BLaER1 treated with 17β-estradiol and CSF1 and Interleukin-3, amounts not matched to agents 10 nM and 100 nM (cell line): ENCODE measurements at regions not wholly inside any gene's neighbourhood (a gene's known extent, or its start where the extent isn't known, plus 50 kb on each side); places are given as distances from the start of the nearest gene placed in this dataset.
"Not testable (repeated sequence)": the region's sequence is repeated elsewhere in the genome, so short reads cannot be mapped to it uniquely, and the experiment has no call there.

ENCODE experiments used
- H3K27ac ChIP-seq, 11 experiments: shearing (Covaris generic); formaldehyde crosslinking; 2 replicates each; pipeline ENCODE4 v1.8.1; 2022
- H3K27me3 ChIP-seq, 11 experiments: shearing (Covaris generic); formaldehyde crosslinking; 2 replicates each; pipeline ENCODE4 v1.8.1; 2022
- H3K36me3 ChIP-seq, 11 experiments: shearing (Covaris generic); formaldehyde crosslinking; 2 replicates each; pipeline ENCODE4 v1.8.1; 2022
- H3K4me1 ChIP-seq, 10 experiments: shearing (Covaris generic); formaldehyde crosslinking; 2 replicates each; pipeline ENCODE4 v1.8.1; 2022
- H3K4me2 ChIP-seq, 11 experiments: shearing (Covaris generic); formaldehyde crosslinking; 2 replicates each; pipeline ENCODE4 v1.8.1; 2022
- H3K4me3 ChIP-seq, 10 experiments: shearing (Covaris generic); formaldehyde crosslinking; 2 replicates each; pipeline ENCODE4 v1.8.1; 2022
- H3K9ac ChIP-seq, 11 experiments: shearing (Covaris generic); formaldehyde crosslinking; 2 replicates each; pipeline ENCODE4 v1.8.1; 2022
- H3K9me3 ChIP-seq, 11 experiments: shearing (Covaris generic); formaldehyde crosslinking; replicated peaks in 1 of 11; 2 replicates each; pipeline ENCODE4 v1.8.1; 2022
- H4K20me1 ChIP-seq, 11 experiments: shearing (Covaris generic); formaldehyde crosslinking; 2 replicates each; pipeline ENCODE4 v1.8.1; 2022
- Cebpa-rat ChIP-seq, 11 experiments: shearing (Covaris generic); IDR thresholded peaks; 2 replicates each; pipeline ENCODE4 v1.8.1; 2022

- H3K36me3 ChIP-seq, result no peaks in the 10 kb centered on the region
- H3K9me3 ChIP-seq, result no peaks in the 10 kb centered on the region
- no peaks in the 10 kb centered on the region for H3K4me1 ChIP-seq
- no peak overlapping the region for H3K4me2 ChIP-seq
- no peaks in the 10 kb centered on the region for H3K27me3 ChIP-seq
- H3K27ac ChIP-seq, result no peak overlapping the region
- H3K9ac ChIP-seq, result no peak overlapping the region
- no peak overlapping the region for H3K4me3 ChIP-seq
- TF ChIP-seq Cebpa-rat (IDR thresholded peaks at IDR 0.05), result no peak
- H4K20me1 ChIP-seq, result no peaks in the 10 kb centered on the region
Observed at GRCh38 chrX:121733514-121733913, 686.1 kb downstream of the GLUD2 start.

GRCh38 chrX:121746105-121746504, 698.7 kb downstream of the GLUD2 start:
- Histone ChIP-seq H3K4me1 (no peaks in the 10 kb centered on the region), H3K9ac (no peak overlapping the region), H3K27me3 (no peaks in the 10 kb centered on the region), H3K27ac (no peak overlapping the region), H3K36me3 (no peaks in the 10 kb centered on the region), H3K4me2 (no peak overlapping the region), H4K20me1 (no peaks in the 10 kb centered on the region), H3K9me3 (peaks cover 0 to 8% (median 0%) of the 10 kb centered on the region in 11 experiments; a peak in 3 of 22 replicates), H3K4me3 (no peak overlapping the region)
- TF ChIP-seq Cebpa-rat (IDR thresholded peaks at IDR 0.05), result no peak

DNA sequence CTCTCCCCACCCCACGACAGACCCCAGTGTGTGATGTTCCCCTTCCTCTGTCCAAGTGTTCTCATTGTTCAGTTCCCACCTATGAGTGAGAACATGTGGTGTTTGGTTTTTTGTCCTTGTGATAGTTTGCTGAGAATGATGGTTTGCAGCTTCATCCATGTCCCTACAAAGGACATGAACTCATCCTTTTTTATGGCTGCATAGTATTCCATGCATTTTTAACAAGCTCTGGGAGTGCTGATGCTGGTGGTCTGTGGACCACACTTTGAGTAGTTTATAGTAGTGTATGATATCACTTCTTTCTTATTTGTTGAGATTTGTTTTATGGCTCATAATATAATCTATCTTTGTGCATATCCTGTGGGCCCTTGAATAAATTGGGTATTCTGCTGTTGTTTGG, 706.2 kb downstream of the GLUD2 start:
- H3K9me3 ChIP-seq, H3K36me3 ChIP-seq, H4K20me1 ChIP-seq, H3K27ac ChIP-seq, H3K9ac ChIP-seq, H3K4me3 ChIP-seq, H3K4me2 ChIP-seq, H3K4me1 ChIP-seq, H3K27me3 ChIP-seq: not testable (repeated sequence)

- Histone ChIP-seq H3K4me2 (no peak overlapping the region), H3K27me3 (no peaks in the 10 kb centered on the region), H3K36me3 (no peaks in the 10 kb centered on the region), H3K4me3 (no peak overlapping the region), H3K27ac (no peak overlapping the region), H3K9me3 (no peaks in the 10 kb centered on the region), H3K9ac (no peak overlapping the region), H3K4me1 (peaks cover 0 to 6% (median 0%) of the 10 kb centered on the region in 10 experiments; a peak in 1 of 20 replicates), H4K20me1 (no peaks in the 10 kb centered on the region)
- TF ChIP-seq Cebpa-rat (IDR thresholded peaks at IDR 0.05), result no peak
Observed at GRCh38 chrX:121754301-121754700, 706.9 kb downstream of the GLUD2 start.

- 0 out of 22 replicates have a peak overlapping the region, but pooled peaks of 1 of the 11 experiments have one; percentile 19 for H3K4me2 ChIP-seq
- no peak for TF ChIP-seq Cebpa-rat (IDR thresholded peaks at IDR 0.05)
- no peaks in the 10 kb centered on the region for H4K20me1 ChIP-seq
- peaks cover 0 to 6% (median 0%) of the 10 kb centered on the region in 10 experiments; a peak in 1 of 20 replicates for H3K4me1 ChIP-seq
- H3K9me3 ChIP-seq, result no peaks in the 10 kb centered on the region
- no peaks in the 10 kb centered on the region for H3K36me3 ChIP-seq
- no peaks in the 10 kb centered on the region for H3K27me3 ChIP-seq
- no peak overlapping the region for H3K9ac ChIP-seq
- no peak overlapping the region for H3K4me3 ChIP-seq
- H3K27ac ChIP-seq, result no peak overlapping the region
Observed at GRCh38 chrX:121755541-121755940, 708.1 kb downstream of the GLUD2 start.

GRCh38 chrX:121761845-121762244, 714.4 kb downstream of the GLUD2 start:
- H3K4me3 ChIP-seq, result no peak overlapping the region
- no peak overlapping the region for H3K9ac ChIP-seq
- no peaks in the 10 kb centered on the region for H3K36me3 ChIP-seq
- no peak for TF ChIP-seq Cebpa-rat (IDR thresholded peaks at IDR 0.05)
- no peak overlapping the region for H3K4me2 ChIP-seq
- H3K27ac ChIP-seq, result no peak overlapping the region
- H4K20me1 ChIP-seq, result no peaks in the 10 kb centered on the region
- no peaks in the 10 kb centered on the region for H3K9me3 ChIP-seq
- no peaks in the 10 kb centered on the region for H3K27me3 ChIP-seq
- no peaks in the 10 kb centered on the region for H3K4me1 ChIP-seq

DNA sequence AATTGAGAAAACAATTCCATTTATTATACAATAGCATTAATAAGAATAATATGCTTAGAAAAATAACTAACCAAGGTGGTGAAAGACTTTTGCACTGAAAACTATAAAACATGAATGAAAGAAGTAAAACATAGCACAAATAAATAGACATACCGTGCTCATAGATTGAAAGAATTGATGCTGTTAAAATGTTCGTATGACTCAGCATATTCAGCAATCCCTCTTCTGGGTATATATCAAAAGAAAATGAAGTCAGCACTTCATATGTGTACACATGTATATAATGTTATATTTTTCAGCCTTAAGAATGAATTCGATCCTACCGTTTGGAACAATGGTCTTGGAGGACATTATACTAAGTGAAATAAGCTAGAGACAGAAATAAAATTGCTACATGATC, 716.3 kb downstream of the GLUD2 start:
- Histone ChIP-seq H3K4me2 (no peak overlapping the region), H3K27ac (no peak overlapping the region), H3K27me3 (no peaks in the 10 kb centered on the region), H3K9ac (no peak overlapping the region), H4K20me1 (no peaks in the 10 kb centered on the region), H3K36me3 (no peaks in the 10 kb centered on the region), H3K4me3 (no peak overlapping the region), H3K4me1 (no peaks in the 10 kb centered on the region), H3K9me3 (peaks cover 0 to 6% (median 0%) of the 10 kb centered on the region in 11 experiments; a peak in 3 of 22 replicates)
- no peak for TF ChIP-seq Cebpa-rat (IDR thresholded peaks at IDR 0.05)

DNA sequence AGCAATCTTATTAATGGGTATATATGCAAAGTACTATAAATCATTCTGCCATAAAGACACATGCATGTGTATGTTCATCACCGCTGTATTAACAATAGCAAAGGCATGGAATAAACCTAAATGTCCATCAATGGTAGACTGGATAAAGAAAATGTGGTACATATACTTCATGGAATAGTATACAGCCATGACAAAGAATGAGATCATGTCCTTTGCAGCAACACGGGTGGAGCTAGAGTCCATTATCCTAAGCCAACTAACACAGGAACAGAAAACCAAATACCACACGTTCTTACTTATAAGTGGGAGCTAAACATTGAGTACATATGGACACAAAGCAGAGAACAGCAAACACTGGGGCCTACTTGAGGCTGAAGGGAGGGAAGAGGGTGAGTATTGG, 720.8 kb downstream of the GLUD2 start:
- H3K36me3 ChIP-seq, H3K4me2 ChIP-seq, H3K4me3 ChIP-seq, H4K20me1 ChIP-seq, H3K27ac ChIP-seq, H3K9ac ChIP-seq, H3K4me1 ChIP-seq, H3K27me3 ChIP-seq, H3K9me3 ChIP-seq: not testable (repeated sequence)

DNA sequence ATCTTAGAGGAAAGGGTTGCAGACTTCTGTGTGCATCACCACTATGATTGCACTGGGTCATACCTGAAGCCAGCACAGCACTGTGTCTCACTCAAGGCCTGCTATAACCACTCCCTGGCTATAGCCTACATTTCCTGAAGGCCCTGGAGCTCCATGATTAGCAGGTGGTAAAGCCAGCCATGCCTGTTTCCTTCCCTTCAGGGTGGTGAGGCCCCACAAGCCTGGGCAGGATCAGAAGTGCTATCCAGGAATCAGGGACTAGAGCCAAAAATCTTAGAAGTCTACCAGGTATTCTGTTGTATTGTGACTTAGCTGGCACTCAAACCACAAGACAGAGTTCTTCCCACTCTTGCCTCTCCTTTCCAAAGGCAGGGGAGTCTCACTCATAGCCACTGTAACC, 734.6 kb downstream of the GLUD2 start:
- no peaks in the 10 kb centered on the region for H3K4me1 ChIP-seq
- peaks cover 0 to 8% (median 0%) of the 10 kb centered on the region in 11 experiments; a peak in 2 of 22 replicates for H3K9me3 ChIP-seq
- no peak overlapping the region for H3K4me2 ChIP-seq
- no peaks in the 10 kb centered on the region; a peak in 1 of 22 replicates for H3K27me3 ChIP-seq
- H3K27ac ChIP-seq, result no peak overlapping the region
- H3K9ac ChIP-seq, result no peak overlapping the region
- no peaks in the 10 kb centered on the region for H3K36me3 ChIP-seq
- no peaks in the 10 kb centered on the region for H4K20me1 ChIP-seq
- H3K4me3 ChIP-seq, result no peak overlapping the region
- TF ChIP-seq Cebpa-rat (IDR thresholded peaks at IDR 0.05), result no peak

- no peak for TF ChIP-seq Cebpa-rat (IDR thresholded peaks at IDR 0.05)
- H3K4me3 ChIP-seq, result no peak overlapping the region
- no peaks in the 10 kb centered on the region for H3K36me3 ChIP-seq
- H3K27ac ChIP-seq, result no peak overlapping the region
- H3K4me2 ChIP-seq, result no peak overlapping the region
- H3K27me3 ChIP-seq, result no peaks in the 10 kb centered on the region; a peak in 1 of 22 replicates
- no peaks in the 10 kb centered on the region for H4K20me1 ChIP-seq
- H3K9me3 ChIP-seq, result peaks cover 0 to 8% (median 0%) of the 10 kb centered on the region in 11 experiments; a peak in 2 of 22 replicates
- H3K9ac ChIP-seq, result no peak overlapping the region
- no peaks in the 10 kb centered on the region for H3K4me1 ChIP-seq
Observed at GRCh38 chrX:121782544-121782943, 735.1 kb downstream of the GLUD2 start.
